SK-N-SH (cell line): ENCODE measurements at regions not wholly inside any gene's neighbourhood (a gene's known extent, or its start where the extent isn't known, plus 50 kb on each side); places are given as distances from the start of the nearest gene placed in this dataset.

Experiments used
- CHD2 ChIP-seq: fragments of 150-350 bp; IDR thresholded peaks from 2 replicates; pipeline ENCODE4 v1.6.1; 2018; ENCODE audit warnings: low read length; ENCODE audit not compliant: partially characterized antibody
- CTCF ChIP-seq: fragments of 200-600 bp; sonication (generic); IDR thresholded peaks from 2 replicates; pipeline ENCODE4 v1.6.1; 2017; ENCODE audit warnings: antibody characterized with exemption, mild to moderate bottlenecking, moderate library complexity
- NRF1 ChIP-seq: IDR thresholded peaks from 2 replicates; pipeline ENCODE4 v1.6.1; 2012; ENCODE audit warnings: low read depth, mild to moderate bottlenecking, low read length
- REST ChIP-seq: IDR thresholded peaks from 2 replicates; pipeline ENCODE4 v1.6.1; 2012; ENCODE audit warnings: mild to moderate bottlenecking, low read depth, low read length, moderate library complexity
- RXRA ChIP-seq: IDR thresholded peaks from 2 replicates; pipeline ENCODE4 v1.4.0; 2012; ENCODE audit warnings: low read depth, mild to moderate bottlenecking, borderline replicate concordance
- TCF12 ChIP-seq: IDR thresholded peaks from 2 replicates; pipeline ENCODE4 v1.4.0; 2012
- USF1 ChIP-seq: IDR thresholded peaks from 2 replicates; pipeline ENCODE4 v1.4.0; 2012; ENCODE audit warnings: low read depth, borderline replicate concordance

- TF ChIP-seq CTCF (no peak), RXRA (no peak), CHD2 (no peak), NRF1 (no peak), REST (no peak), USF1 (no peak), TCF12 (no peak)
These were observed 231.0 kb upstream of the GATB start for GRCh38 chr4:151991884-151992167.
